GM23338 (cell line): ENCODE measurements at regions not wholly inside any gene's neighbourhood (a gene's known extent, or its start where the extent isn't known, plus 50 kb on each side); places are given as distances from the start of the nearest gene placed in this dataset.

Source experiments
- ATAC-seq: fragments of 200-7000 bp; cut with Tn5 transposase; 3 replicates; pipeline ENCODE4 v1.9.1; 2020
- DNase-seq: peaks from one replicate; pipeline ENCODE4 v3.0.0-alpha.2; 2015; ENCODE audit warnings: low spot score
- H2AFZ ChIP-seq: fragments of 200-600 bp; sonication (generic); 2 replicates; pipeline ENCODE4 v1.8.0; 2016; ENCODE audit warnings: antibody characterized with exemption, mild to moderate bottlenecking, moderate library complexity
- H3F3A ChIP-seq: fragments of 200-600 bp; sonication (generic); replicated peaks from 2 replicates; pipeline ENCODE4 v1.8.0; 2017; ENCODE audit warnings: antibody characterized with exemption, mixed run types, low read depth
- H3K27ac ChIP-seq: fragments of 200-600 bp; sonication (generic); 2 replicates; pipeline ENCODE4 v1.6.1; 2016; ENCODE audit warnings: low read depth
- H3K27me3 ChIP-seq: fragments of 200-600 bp; sonication (generic); 2 replicates; pipeline ENCODE4 v1.8.0; 2016; ENCODE audit warnings: mild to moderate bottlenecking, mixed run types, moderate library complexity; ENCODE audit not compliant: insufficient read depth
- H3K36me3 ChIP-seq: fragments of 200-600 bp; sonication (generic); 2 replicates; pipeline ENCODE4 v1.8.0; 2016; ENCODE audit warnings: mild to moderate bottlenecking; ENCODE audit not compliant: insufficient read depth
- H3K4me1 ChIP-seq: fragments of 200-600 bp; sonication (generic); 2 replicates; pipeline ENCODE4 v1.8.0; 2016; ENCODE audit warnings: mild to moderate bottlenecking, moderate library complexity; ENCODE audit not compliant: insufficient read depth
- H3K4me2 ChIP-seq: fragments of 200-600 bp; sonication (generic); 2 replicates; pipeline ENCODE4 v1.7.1; 2017; ENCODE audit warnings: mixed run types
- H3K4me3 ChIP-seq: fragments of 200-600 bp; sonication (generic); 2 replicates; pipeline ENCODE4 v1.6.1; 2016; ENCODE audit warnings: mixed run types
- H3K79me2 ChIP-seq: fragments of 200-600 bp; sonication (generic); replicated peaks from 2 replicates; pipeline ENCODE4 v1.8.0; 2017; ENCODE audit warnings: mild to moderate bottlenecking; ENCODE audit not compliant: insufficient read depth
- H3K9me2 ChIP-seq: fragments of 200-600 bp; sonication (generic); 2 replicates; pipeline ENCODE4 v1.8.0; 2017; ENCODE audit not compliant: insufficient read depth
- H4K20me1 ChIP-seq: fragments of 200-600 bp; sonication (generic); replicated peaks from 2 replicates; pipeline ENCODE4 v1.8.0; 2017; ENCODE audit warnings: mild to moderate bottlenecking; ENCODE audit not compliant: insufficient read depth
- H3K27ac Mint-ChIP-seq: 2 replicates; pipeline ENCODE4 v1.8.0; 2020; ENCODE audit warnings: inconsistent platforms, mild to moderate bottlenecking, moderate library complexity, mixed read lengths
- H3K27me3 Mint-ChIP-seq: 3 replicates; pipeline ENCODE4 v1.8.0; 2022; ENCODE audit warnings: low read depth, mild to moderate bottlenecking, moderate library complexity, mixed read lengths, inconsistent platforms; ENCODE audit not compliant: insufficient read depth, poor library complexity
- H3K36me3 Mint-ChIP-seq: 3 replicates; pipeline ENCODE4 v1.8.0; 2021; ENCODE audit warnings: low read depth, mild to moderate bottlenecking, inconsistent platforms, moderate library complexity, mixed read lengths
- H3K4me1 Mint-ChIP-seq: 3 replicates; pipeline ENCODE4 v1.8.0; 2020; ENCODE audit warnings: mild to moderate bottlenecking, inconsistent platforms, mixed read lengths
- H3K4me3 Mint-ChIP-seq: 3 replicates; pipeline ENCODE4 v1.8.0; 2021; ENCODE audit warnings: moderate library complexity, mild to moderate bottlenecking, inconsistent platforms, mixed read lengths
- H3K9me3 Mint-ChIP-seq: 3 replicates; pipeline ENCODE4 v1.8.0; 2020; ENCODE audit warnings: moderate library complexity, mild to moderate bottlenecking, inconsistent platforms, mixed read lengths
- CREB1 ChIP-seq: fragments of 250-450 bp; sonication (Bioruptor Pico); IDR thresholded peaks from 2 replicates; pipeline ENCODE4 v1.5.0; 2020; ENCODE audit warnings: low read depth, mild to moderate bottlenecking, moderate library complexity
- CTCF ChIP-seq, 2 experiments: fragments of 200-600 bp in 1 of 2; sonication (generic) in 1 of 2; conservative IDR thresholded peaks; 2 replicates each; pipeline versions ENCODE4 v1.5.1 to v1.6.1; 2016 to 2017; ENCODE audit warnings: antibody characterized with exemption in 2 of 2, low read depth in 2 of 2, mild to moderate bottlenecking in 2 of 2, moderate library complexity in 1 of 2
- EZH2 ChIP-seq: fragments of 200-600 bp; sonication (generic); IDR thresholded peaks from one replicate; pipeline ENCODE4 v1.8.0; 2017; ENCODE audit warnings: antibody characterized with exemption, mild to moderate bottlenecking, low read depth; ENCODE audit not compliant: unreplicated experiment
- EZH2phosphoT487 ChIP-seq: fragments of 200-600 bp; sonication (generic); IDR thresholded peaks from one replicate; pipeline ENCODE4 v1.8.1; 2018; ENCODE audit warnings: antibody characterized with exemption; ENCODE audit not compliant: unreplicated experiment
- JUNB ChIP-seq: IDR thresholded peaks from one replicate; pipeline ENCODE4 v1.6.1; 2016; ENCODE audit warnings: antibody characterized with exemption; ENCODE audit not compliant: unreplicated experiment
- NANOG ChIP-seq: IDR thresholded peaks from 2 replicates; pipeline ENCODE4 v1.6.1; 2016; ENCODE audit warnings: antibody characterized with exemption, borderline replicate concordance
- POLR2AphosphoS5 ChIP-seq: IDR thresholded peaks from 2 replicates; pipeline ENCODE4 v1.6.1; 2016; ENCODE audit warnings: antibody characterized with exemption, low read depth
- REST ChIP-seq: IDR thresholded peaks from one replicate; pipeline ENCODE4 v1.6.1; 2018; ENCODE audit warnings: antibody characterized with exemption; ENCODE audit not compliant: unreplicated experiment
- STAT1 ChIP-seq: IDR thresholded peaks from one replicate; pipeline ENCODE4 v1.6.1; 2016; ENCODE audit warnings: antibody characterized with exemption; ENCODE audit not compliant: unreplicated experiment
- ZNF114 ChIP-seq: fragments of 250-450 bp; sonication (Bioruptor Pico); IDR thresholded peaks from 2 replicates; pipeline ENCODE4 v1.5.0; 2020; ENCODE audit warnings: mild to moderate bottlenecking, moderate library complexity
- ZNF331 ChIP-seq: fragments of 250-450 bp; sonication (Bioruptor Pico); IDR thresholded peaks from 2 replicates; pipeline ENCODE4 v1.5.0; 2020; ENCODE audit warnings: low read depth, mild to moderate bottlenecking, moderate library complexity
- TF ChIP-seq, protein P1 (sequence below): IDR thresholded peaks from 2 replicates; pipeline ENCODE4 v1.6.1; 2016; ENCODE audit warnings: antibody characterized with exemption
- TF ChIP-seq, protein P2 (sequence below): fragments of 250-450 bp; sonication (Bioruptor Pico); IDR thresholded peaks from 2 replicates; pipeline ENCODE4 v1.5.0; 2020; ENCODE audit warnings: mild to moderate bottlenecking, moderate library complexity

DNA sequence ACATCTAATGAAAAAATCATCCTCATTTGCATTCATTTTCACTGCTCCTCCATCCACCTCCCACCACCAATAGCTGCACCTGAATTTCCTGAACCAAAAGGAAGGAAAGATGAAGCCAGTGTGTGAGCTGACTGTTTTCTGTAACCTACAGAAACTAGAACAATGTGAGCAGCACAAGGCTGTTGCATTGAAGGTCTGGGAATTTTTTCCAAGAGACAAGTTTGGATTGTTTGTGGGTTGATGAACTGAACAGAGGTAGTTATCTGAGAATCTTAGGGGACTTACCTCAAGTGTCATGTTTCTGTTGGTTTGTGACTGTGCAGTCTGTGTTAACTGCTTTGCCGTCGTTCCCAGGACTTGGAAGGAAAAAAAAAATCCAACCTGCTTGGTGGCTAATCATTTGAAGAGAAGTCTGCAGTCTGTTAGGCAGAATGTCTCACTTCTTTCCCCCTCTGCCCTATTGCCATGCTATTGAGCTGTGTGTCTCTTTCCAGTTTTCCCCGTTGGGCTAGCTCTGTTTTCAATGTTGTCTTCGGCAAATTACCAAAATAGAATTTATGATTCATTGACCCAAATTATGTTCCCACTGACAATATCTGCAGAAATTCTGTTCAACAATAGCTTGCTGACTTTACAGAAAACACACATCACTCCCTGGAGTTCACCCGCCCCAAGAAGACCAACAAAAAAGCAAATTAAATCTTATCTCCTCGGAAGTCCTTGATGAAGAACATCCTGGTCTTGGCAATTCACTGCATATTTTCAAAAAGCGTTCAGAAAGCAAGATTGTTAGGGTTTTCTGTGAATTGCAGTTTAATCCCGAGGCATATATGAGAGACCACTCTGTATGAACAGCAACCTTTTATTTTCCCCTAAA, 76.0 kb downstream of the SC5D start:
- Histone ChIP-seq H3K4me2 (peak overlapping the region; percentile 41; the same call in 1 of the 2 replicates), H3K4me3 (no peak overlapping the region), H3K9me2 (peaks cover 39% of the 10 kb centered on the region), H2AFZ (peak overlapping the region; percentile 16), H3K4me1 (peaks cover 49% of the 10 kb centered on the region), H3K27ac (no peak overlapping the region), H3K79me2 (no peaks in the 10 kb centered on the region; the same call in 1 of the 2 replicates), H3K36me3 (no peaks in the 10 kb centered on the region), H3K27me3 (no peaks in the 10 kb centered on the region), H4K20me1 (no peaks in the 10 kb centered on the region), H3F3A (peaks cover 6% of the 10 kb centered on the region)
- H3K4me1 Mint-ChIP-seq = peaks cover 52% of the 10 kb centered on the region
- peaks cover 3% of the 10 kb centered on the region; the same call in 2 of the 3 replicates for H3K36me3 Mint-ChIP-seq
- H3K9me3 Mint-ChIP-seq = no peaks in the 10 kb centered on the region
- no peak for DNase-seq
- H3K27ac Mint-ChIP-seq = no peak overlapping the region; the same call in 1 of the 2 replicates
- TF ChIP-seq ZNF331 (CRISPR knock-in tag) (no peak), POLR2AphosphoS5 (no peak), CREB1 (CRISPR knock-in tag) (no peak), JUNB (no peak), ZNF114 (no peak), EZH2phosphoT487 (no peak), CTCF (conservative IDR thresholded peaks at IDR 0.05; ENCODE audit: low read depth in 2 of 2) (no peak), STAT1 (no peak), NANOG (no peak), REST (no peak), EZH2 (no peak)
- TF ChIP-seq, protein P1, sequence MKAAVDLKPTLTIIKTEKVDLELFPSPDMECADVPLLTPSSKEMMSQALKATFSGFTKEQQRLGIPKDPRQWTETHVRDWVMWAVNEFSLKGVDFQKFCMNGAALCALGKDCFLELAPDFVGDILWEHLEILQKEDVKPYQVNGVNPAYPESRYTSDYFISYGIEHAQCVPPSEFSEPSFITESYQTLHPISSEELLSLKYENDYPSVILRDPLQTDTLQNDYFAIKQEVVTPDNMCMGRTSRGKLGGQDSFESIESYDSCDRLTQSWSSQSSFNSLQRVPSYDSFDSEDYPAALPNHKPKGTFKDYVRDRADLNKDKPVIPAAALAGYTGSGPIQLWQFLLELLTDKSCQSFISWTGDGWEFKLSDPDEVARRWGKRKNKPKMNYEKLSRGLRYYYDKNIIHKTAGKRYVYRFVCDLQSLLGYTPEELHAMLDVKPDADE = no peak
- TF ChIP-seq, protein P2, sequence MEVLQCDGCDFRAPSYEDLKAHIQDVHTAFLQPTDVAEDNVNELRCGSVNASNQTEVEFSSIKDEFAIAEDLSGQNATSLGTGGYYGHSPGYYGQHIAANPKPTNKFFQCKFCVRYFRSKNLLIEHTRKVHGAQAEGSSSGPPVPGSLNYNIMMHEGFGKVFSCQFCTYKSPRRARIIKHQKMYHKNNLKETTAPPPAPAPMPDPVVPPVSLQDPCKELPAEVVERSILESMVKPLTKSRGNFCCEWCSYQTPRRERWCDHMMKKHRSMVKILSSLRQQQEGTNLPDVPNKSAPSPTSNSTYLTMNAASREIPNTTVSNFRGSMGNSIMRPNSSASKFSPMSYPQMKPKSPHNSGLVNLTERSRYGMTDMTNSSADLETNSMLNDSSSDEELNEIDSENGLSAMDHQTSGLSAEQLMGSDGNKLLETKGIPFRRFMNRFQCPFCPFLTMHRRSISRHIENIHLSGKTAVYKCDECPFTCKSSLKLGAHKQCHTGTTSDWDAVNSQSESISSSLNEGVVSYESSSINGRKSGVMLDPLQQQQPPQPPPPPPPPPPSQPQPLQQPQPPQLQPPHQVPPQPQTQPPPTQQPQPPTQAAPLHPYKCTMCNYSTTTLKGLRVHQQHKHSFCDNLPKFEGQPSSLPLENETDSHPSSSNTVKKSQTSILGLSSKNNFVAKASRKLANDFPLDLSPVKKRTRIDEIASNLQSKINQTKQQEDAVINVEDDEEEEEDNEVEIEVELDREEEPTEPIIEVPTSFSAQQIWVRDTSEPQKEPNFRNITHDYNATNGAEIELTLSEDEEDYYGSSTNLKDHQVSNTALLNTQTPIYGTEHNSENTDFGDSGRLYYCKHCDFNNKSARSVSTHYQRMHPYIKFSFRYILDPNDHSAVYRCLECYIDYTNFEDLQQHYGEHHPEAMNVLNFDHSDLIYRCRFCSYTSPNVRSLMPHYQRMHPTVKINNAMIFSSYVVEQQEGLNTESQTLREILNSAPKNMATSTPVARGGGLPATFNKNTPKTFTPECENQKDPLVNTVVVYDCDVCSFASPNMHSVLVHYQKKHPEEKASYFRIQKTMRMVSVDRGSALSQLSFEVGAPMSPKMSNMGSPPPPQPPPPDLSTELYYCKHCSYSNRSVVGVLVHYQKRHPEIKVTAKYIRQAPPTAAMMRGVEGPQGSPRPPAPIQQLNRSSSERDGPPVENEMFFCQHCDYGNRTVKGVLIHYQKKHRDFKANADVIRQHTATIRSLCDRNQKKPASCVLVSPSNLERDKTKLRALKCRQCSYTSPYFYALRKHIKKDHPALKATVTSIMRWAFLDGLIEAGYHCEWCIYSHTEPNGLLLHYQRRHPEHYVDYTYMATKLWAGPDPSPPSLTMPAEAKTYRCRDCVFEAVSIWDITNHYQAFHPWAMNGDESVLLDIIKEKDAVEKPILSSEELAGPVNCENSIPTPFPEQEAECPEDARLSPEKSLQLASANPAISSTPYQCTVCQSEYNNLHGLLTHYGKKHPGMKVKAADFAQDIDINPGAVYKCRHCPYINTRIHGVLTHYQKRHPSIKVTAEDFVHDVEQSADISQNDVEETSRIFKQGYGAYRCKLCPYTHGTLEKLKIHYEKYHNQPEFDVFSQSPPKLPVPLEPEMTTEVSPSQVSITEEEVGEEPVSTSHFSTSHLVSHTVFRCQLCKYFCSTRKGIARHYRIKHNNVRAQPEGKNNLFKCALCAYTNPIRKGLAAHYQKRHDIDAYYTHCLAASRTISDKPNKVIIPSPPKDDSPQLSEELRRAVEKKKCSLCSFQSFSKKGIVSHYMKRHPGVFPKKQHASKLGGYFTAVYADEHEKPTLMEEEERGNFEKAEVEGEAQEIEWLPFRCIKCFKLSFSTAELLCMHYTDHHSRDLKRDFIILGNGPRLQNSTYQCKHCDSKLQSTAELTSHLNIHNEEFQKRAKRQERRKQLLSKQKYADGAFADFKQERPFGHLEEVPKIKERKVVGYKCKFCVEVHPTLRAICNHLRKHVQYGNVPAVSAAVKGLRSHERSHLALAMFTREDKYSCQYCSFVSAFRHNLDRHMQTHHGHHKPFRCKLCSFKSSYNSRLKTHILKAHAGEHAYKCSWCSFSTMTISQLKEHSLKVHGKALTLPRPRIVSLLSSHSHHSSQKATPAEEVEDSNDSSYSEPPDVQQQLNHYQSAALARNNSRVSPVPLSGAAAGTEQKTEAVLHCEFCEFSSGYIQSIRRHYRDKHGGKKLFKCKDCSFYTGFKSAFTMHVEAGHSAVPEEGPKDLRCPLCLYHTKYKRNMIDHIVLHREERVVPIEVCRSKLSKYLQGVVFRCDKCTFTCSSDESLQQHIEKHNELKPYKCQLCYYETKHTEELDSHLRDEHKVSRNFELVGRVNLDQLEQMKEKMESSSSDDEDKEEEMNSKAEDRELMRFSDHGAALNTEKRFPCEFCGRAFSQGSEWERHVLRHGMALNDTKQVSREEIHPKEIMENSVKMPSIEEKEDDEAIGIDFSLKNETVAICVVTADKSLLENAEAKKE (CRISPR knock-in tag) = no peak
- peaks cover 4% of the 10 kb centered on the region for H3K27me3 Mint-ChIP-seq
- H3K4me3 Mint-ChIP-seq = no peak overlapping the region
- ATAC-seq = no peak
